GM12892 (cell line): ENCODE measurements at regions not wholly inside any gene's neighbourhood (a gene's known extent, or its start where the extent isn't known, plus 50 kb on each side); places are given as distances from the start of the nearest gene placed in this dataset.

Experiments used
- POLR2A ChIP-seq: IDR thresholded peaks from 2 replicates; pipeline ENCODE4 v1.6.1; 2011; ENCODE audit warnings: low read depth, low read length, control low read depth
- POLR2AphosphoS5 ChIP-seq: IDR thresholded peaks from 2 replicates; pipeline ENCODE4 v1.6.1; 2011; ENCODE audit warnings: low read depth, low read length, control low read depth
- TAF1 ChIP-seq: IDR thresholded peaks from 2 replicates; pipeline ENCODE4 v1.6.1; 2011; ENCODE audit warnings: low read depth, mild to moderate bottlenecking, control low read depth, low read length, borderline replicate concordance

- TF ChIP-seq POLR2A: no peak
- no peak for TF ChIP-seq TAF1
- TF ChIP-seq POLR2AphosphoS5: no peak
These were observed 409.0 kb downstream of the PRR16 start for GRCh38 chr5:120873083-120873482.
